GM19455 (cell line): ENCODE measurements at regions not wholly inside any gene's neighbourhood (a gene's known extent, or its start where the extent isn't known, plus 50 kb on each side); places are given as distances from the start of the nearest gene placed in this dataset.

Source experiments
- ATAC-seq: cut with Tn5 transposase; IDR thresholded peaks from one replicate; pipeline ENCODE4 v1.9.1; 2021; ENCODE audit not compliant: unreplicated experiment

DNA sequence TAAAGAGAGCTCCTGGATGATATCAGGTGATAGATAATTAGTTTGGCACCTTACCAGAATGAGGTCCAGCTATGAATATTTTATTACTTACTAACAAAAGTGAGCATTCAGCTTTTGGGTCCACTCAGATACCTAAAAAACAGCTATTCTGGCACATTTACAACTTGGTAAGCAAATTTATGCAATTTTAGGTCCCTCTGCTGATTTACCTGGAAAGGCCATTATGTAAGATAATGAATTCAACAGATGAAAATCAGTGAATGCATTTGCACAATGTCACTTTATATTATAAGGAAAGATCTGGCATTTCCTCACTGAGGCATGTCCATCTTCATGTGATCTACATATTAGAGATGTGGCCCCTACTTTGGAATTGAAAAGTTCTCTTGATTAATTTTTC lies 517.0 kb downstream of the SPRY1 start:
- ATAC-seq = no peak

DNA sequence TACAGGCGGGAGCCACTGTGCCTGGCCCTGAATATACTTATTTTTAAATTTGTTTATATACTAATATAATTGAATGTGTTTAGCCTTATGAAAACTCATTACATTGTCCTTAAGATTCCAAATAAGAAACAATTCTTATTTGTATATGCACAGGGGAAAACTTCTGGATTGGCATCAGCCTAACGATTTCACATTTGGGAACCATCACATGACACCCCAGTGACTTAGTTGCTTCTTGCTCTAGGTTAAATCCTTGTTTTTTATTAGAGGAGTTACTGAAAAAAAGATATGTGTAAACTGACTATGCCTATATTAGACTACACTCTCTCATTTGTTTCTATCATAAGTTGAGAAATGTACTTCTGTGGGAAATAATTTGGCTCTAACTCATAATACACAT lies 520.2 kb downstream of the SPRY1 start:
- ATAC-seq = no peak

DNA sequence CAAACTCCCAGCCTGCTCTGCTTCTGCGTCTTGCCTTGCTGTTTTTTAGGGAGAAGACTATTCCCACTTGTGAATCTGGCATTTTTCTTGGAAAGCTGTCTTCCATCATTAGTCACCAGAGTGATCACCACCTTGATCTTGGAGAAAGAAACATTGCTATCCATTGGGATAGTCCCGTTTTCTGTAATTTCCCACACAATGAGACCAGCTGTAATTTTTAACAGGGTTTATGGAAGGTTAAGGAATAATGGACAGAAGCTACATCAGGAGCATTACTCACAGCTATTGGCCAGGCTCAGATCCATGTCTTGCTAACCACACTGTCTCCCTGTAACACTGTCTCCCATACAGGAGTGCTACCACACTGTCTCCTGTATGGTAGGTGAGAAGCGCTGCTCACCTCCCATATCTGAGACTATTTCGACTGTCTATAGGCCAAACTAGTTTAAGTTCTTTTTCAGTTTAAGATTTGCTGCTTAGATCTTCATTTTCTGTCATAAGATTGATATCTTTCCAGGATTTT lies 523.0 kb downstream of the SPRY1 start:
- no peak for ATAC-seq

DNA sequence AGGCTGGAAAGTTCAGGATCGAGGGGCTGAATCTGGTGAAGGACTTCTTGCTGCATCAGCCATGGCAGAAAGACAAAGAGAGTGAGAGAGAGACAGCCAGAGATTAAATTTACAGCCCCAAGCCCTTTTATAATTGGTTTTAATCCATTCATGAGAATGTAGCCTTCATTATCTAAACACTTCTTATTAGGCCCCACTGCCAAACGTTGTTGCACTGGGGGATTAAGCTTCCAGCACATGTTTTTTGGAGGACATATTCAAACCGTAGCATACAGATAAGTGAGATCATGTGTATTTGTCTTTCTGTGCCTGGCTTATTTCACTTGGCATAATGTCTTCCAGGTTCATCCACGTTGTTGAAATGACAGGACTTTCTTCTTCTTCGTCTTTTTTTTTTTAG lies 524.7 kb downstream of the SPRY1 start:
- ATAC-seq = no peak

DNA sequence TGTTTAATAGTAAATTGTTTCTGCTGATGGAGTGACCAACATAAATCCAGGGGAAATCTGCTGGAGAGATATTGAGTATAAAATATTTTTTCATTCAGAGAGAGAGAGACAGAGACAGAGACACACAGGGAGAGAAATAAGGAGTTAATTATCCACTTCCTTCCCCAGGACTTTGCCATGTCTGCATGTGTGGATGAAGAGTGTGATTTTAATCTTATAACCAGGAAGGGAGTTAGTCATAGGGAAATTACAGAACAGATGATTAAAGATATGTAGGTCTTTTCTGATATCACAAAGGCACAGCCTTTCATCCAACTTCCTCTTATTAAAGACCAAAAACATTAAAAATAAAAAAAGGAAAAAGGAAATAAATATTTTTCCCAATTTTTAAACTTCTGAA lies 526.3 kb downstream of the SPRY1 start:
- no peak for ATAC-seq

DNA sequence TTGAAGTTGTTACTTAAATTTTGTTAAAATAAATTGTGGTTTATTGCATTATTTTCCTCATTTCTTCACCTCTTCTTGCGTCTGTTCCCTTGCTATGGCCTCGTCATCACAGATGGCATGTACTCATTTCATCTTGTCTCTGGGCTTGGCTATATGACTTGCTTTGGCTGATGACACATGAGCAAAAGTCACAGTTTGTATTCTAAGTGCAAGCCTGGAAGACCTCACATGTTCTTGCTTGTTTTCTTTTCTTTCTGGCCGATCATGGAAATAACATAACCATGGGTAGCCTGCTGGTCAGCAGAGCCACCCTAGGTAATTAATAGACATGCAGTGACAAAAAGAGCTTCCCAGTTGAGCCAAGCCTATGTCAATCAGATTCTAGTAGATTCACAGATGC lies 527.9 kb downstream of the SPRY1 start:
- no peak for ATAC-seq

DNA sequence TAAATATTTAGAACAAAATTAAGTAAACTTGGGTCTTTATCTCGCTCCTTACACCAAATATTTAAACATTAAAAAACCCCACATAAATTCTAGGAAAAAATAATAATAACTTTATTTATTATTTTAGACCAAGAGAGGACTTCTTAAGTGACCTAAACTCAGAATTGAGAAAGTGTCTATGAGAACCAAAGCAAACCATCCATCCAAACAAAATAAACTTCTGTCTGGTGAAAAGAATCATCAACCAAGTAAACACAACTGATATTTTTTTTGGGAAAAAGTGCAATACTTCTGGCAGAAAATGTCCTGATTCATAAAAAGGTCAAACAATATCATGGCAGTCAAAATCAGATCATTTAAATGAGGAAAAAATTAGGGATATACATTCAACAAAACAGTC lies 533.0 kb downstream of the SPRY1 start:
- no peak for ATAC-seq

DNA sequence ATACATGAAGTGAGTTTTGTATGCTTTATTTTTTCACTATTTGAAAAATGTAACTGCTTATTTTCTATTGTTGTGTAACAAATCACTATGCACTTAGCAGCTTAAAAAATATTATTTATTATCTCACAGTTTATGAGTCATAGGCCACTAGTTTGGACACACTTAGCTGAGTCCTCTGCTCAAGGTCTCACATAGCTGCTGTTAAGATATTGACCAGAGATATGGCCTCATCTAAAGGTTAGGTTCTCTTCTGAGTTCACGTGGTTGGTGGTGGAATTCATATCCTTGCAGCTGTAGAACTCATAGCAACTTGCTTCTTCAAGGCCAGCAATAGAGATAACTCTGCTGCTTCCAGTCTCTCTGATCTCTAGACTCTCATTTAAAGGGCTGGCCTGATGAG lies 534.4 kb downstream of the SPRY1 start:
- ATAC-seq = no peak

DNA sequence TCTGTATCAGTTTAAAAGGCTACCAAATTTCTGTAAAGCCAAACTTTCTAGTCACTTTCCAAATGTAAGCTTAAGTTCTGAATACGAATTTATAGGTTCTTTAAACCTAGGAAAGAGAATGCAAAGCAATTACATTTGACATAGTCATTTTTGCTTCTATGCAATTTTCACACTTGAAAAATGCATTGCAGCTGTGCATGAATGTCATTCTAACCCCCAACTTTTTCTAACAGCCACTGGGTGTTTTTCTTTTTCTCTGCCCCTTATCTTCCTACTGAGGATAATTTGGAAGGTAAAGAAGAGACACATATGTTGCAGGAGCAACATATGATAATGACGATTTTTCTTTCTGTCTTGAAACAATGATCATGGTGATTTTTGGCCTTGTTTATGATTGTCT lies 537.5 kb downstream of the SPRY1 start:
- no peak for ATAC-seq

DNA sequence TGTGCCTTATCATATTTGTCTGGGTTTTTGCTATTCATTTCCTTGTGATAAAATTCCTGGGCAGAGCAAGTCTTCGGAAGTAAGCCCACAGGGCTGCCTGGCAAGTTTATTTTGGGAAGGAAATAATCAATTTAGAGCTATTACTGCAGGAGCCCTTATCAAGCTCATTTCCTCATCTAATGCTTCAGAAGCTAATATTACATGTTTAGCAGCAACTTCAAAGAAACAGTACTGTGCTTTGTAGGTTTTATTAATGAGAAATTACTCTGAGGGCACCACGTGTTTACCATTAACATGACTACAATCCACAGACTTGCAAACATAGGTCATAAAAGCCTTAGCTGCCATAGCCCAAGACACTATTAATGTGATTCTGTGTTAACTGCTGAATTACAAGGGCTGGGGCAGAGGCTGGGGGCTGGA lies 540.0 kb downstream of the SPRY1 start:
- no peak for ATAC-seq

DNA sequence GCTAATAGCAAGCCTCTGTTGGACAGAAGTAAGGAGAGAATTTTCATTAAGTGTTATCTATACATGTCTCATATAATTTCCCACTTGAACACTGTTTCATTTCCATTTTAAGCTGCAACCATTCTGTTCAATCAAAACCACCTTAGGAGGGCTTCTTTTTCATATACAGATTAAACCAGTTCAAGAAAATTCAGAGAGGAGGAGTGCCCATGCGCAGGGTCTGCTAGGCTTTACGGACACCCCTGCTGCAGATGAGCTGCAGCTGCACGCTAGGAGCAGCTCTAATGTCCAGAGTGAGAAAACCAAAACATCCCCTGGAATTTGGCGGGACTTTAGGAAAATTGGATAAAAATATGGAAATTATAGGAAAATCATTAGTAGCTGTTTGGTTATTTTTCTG lies 541.0 kb downstream of the SPRY1 start:
- ATAC-seq = no peak

DNA sequence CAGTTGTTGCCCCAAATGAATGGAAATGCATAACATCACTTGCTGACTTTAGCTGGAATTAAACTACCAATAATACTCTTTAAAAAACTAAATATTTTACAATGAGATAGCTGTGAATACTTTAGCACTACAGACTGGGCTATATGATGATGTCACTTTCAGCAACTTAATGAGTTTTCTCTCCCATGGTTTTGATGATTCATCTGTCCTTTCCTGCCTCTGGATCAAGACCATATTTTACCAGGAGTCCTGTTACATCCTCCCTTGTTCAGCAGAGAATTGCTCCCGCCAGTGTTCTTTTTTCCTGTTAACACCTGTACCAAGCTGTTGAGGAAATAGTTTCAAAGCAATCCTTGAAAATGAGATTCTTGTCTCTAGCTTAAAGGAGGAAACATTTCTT lies 543.0 kb downstream of the SPRY1 start:
- ATAC-seq = no peak

DNA sequence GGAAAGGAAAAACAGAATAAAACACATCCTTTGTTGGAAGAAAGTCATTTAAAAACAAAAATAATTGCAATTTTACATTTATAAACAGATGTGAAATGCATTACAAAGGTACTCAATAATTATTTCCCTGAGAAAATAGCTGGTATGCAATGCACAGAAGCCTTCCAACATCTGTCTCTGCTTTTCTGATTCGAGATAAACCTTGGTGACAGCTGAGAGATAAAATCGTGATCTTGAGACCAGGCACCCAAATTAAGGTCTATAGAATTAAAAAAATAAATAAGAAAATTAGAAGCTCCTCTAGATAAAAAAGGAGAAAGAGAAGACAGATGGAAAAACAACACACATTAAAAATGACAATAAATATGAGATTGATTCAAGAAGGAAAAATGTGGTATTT lies 544.0 kb downstream of the SPRY1 start:
- ATAC-seq = no peak

DNA sequence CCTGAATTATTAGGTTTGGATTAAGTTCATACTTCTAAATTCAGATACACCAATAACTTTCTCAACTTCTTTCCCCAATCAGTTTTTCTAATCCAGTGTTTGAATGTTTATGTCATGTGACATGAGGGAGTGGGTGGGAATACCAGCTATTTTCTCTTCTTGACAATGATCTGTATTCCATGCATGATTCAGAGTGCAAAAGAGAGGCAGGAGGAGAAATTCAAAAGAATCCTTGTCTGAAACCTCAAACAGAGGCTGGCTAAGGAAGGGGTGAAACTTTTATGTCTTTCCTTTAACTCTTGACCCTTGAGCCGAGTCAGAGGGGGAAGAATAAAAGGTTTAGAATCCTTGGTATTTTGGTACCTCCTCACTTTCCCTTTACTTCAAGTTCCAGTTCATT lies 544.7 kb downstream of the SPRY1 start:
- ATAC-seq = no peak

DNA sequence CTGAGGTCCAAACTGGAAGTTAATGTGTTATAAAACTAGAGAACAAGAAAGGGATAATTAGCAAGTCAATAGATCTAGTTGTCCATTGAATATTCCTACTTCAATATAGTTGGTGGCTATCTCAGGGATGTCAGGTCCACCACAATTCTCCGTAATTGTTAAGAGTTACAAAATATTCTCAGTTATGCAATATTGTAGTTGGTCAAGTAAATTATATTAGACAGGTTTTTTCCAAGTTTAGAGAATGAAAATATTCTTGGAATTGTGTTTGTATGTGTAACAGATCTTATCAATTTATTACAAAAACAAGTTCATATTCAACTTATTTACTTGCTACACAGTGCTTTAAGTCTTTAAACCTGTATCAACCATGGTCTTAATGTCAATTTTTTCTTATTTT lies 547.4 kb downstream of the SPRY1 start:
- no peak for ATAC-seq

DNA sequence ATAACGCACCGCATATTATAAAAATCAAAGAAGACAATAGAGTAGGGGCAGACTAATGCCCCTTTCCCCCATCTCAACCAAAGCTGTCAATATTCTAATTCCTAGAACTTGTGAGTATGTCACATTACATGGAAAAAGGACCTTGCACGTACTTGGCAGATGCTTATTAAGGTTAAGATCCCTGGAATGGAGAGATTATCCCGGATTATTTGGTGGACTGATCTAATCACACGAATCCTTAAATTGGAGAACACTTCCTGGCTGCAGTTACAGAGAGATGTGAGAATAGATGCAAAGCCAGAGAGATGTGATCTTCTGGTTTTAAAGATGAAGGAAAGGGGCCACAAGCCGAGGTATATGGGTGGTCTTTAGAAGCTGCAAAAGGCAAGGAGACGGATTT lies 548.7 kb downstream of the SPRY1 start:
- ATAC-seq = no peak

DNA sequence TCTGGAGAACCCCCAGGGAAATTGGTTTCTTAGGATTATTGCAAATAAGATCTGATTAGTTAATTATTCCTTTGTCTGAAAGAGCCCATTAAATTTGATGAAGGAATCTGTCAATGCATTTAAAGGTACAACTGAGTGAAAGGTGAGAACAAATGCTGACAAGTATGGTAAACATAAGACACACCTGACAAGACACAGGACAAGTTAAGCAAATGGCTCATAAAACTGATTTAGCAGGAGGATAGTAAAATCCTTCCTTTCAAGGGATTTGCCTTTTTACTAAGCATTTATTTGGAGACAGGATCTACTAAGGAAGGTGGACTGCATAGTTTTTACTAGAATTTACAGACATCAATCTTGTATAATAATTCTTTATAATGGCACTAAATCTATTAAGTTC lies 553.9 kb downstream of the SPRY1 start:
- no peak for ATAC-seq

DNA sequence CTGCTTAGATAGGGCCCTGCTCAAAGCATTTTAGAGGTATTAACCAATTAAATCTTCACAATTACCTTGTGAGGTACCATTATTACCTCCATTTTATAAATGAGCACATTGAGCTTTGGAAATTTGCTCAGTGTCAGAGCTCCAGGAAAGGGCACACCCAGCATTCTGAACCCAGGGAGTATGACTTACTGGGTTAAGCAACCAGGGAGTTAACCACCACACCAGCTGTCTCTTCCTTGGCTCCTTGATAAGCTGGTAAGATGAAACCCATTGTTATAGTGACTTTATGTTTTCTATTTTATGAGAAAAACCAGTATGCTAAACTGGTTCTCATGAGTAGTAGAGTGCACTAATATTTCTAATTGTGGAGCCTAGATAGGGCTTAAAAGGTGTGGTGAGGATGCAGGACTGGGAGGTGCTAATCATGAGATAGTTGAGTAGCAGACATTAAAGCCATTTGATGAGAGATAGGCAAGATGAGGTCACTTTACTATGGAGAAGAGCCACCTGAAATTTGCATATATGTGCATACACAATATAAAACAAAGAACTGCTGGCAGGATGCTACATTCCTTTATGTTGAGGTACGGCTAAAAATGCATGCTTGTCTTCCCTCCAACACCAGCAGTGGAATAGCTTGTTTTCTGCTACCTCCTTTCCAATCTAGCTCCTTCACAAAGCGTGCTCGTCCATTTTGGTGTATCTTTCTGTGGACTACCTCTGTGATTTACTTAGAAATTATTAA lies 556.1 kb downstream of the SPRY1 start:
- no peak for ATAC-seq

DNA sequence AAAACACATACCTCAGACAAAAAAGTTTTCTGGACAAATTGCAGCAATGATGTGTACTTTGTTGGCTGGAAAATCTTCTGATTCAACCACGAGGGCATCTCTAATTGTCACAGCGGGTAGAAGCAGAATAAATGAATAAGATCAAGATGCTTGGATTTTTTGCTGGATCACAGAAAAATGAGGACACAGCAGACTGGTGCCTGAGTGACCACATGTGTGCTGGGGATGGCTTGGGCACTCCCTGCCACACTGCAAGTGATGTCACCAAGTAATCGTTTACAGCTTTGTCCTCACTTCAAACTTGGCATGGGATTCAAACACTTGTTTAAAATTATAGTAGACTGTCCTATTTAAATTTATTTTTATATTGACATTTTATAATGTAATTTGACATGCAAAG lies 557.0 kb downstream of the SPRY1 start:
- no peak for ATAC-seq

DNA sequence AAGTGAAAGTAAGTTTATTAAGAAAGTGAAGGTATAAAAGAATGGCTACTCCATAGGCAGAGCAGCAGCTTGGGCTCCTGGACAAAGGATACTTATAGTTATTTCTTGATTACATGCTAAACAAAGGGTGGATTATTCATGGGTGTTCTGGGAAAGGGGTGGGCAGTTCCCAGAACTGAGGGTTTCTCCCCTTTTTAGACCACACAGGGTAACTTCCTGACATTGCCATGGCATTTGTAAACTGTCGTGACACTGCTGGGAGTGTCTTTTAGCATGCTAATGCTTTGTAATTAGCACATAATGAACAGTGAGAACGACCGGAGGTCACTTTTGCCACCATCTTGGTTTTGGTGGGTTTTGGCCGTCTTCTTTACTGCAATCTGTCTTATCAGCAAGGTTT lies 557.6 kb downstream of the SPRY1 start:
- ATAC-seq = no peak

DNA sequence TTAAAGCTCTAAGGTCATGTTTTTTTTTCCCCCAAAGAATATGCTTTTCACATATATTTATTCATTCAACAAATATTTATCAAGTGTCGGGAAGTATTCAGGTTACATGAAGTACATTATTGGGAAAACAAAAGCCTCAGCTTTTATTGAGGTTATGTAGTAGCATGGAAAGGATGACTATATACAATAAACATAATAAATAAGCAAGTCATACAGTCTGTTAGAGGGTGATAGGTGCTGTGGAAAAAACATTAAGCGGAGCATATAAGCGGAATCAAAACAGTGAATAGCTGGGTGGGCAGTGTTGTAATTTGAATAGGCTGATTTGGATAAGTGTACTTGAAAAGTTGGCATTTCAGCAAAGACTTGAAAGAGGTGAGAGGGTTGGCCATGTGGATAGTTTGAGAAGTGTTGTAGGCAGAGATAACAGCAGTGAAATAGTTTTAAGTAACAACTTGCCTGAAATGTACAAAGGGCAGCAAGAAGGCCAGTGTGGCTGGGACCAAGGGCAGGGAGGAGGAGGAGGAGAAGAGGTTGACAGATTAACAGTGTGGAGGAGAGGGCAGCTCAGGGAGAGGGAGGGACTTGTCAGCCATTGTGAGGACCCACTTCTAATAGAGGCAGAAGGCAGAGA lies 558.7 kb downstream of the SPRY1 start:
- ATAC-seq = no peak

DNA sequence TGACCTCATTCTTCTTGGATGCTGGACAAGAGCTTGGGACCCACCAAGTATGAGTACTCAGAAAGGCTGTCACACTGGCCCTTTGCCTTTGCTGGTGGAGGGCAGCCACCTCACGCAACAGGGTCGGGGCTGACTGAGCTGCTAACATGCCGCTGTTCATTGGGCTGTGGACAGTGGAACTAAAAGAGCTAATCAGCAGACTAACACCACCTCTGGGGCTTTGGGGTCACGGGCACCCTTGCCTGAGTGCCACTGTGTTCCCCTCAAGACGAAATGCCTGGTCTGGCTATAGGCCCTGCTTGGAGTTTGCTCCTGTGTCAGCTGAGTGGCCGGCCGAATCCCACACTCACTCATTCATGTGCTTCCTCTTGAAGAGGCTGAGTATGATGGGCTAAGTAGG lies 559.6 kb downstream of the SPRY1 start:
- ATAC-seq = no peak
